Left ventricle myocardium inferior (tissue), 1 donor: ENCODE measurements at regions not wholly inside any gene's neighbourhood (a gene's known extent, or its start where the extent isn't known, plus 50 kb on each side); places are given as distances from the start of the nearest gene placed in this dataset.

Source experiments
- DNase-seq: peaks from one replicate; pipeline ENCODE4 v3.0.0-alpha.2; 2020
- H3K27ac ChIP-seq: fragments of 200-600 bp; replicated peaks from 2 replicates; pipeline ENCODE4 v1.8.0; 2021
- H3K27me3 ChIP-seq: fragments of 200-600 bp; 2 replicates; pipeline ENCODE4 v1.8.0; 2021; ENCODE audit warnings: low read depth
- H3K36me3 ChIP-seq: fragments of 200-600 bp; 2 replicates; pipeline ENCODE4 v1.8.0; 2021
- H3K4me1 ChIP-seq: fragments of 200-600 bp; 2 replicates; pipeline ENCODE4 v1.8.0; 2021
- H3K4me3 ChIP-seq: fragments of 200-600 bp; 2 replicates; pipeline ENCODE4 v1.8.0; 2021; ENCODE audit warnings: mild to moderate bottlenecking, moderate library complexity
- H3K9me3 ChIP-seq: fragments of 200-600 bp; replicated peaks from 2 replicates; pipeline ENCODE4 v1.8.0; 2021
- intact Hi-C: fragments of 100-400 bp; cut with micrococcal nuclease; formaldehyde crosslinking; loops from one replicate; pipeline ENCODE4 v1.11.0; 2022
- TF ChIP-seq, protein P1 (sequence below): fragments of 200-600 bp; IDR thresholded peaks from 2 replicates; pipeline ENCODE4 v1.8.0; 2021; ENCODE audit warnings: antibody characterized with exemption, mild to moderate bottlenecking, borderline replicate concordance
- donor health status: DM: no; HTN: yes; CAD: no; lungs with severe emphysema.

DNA sequence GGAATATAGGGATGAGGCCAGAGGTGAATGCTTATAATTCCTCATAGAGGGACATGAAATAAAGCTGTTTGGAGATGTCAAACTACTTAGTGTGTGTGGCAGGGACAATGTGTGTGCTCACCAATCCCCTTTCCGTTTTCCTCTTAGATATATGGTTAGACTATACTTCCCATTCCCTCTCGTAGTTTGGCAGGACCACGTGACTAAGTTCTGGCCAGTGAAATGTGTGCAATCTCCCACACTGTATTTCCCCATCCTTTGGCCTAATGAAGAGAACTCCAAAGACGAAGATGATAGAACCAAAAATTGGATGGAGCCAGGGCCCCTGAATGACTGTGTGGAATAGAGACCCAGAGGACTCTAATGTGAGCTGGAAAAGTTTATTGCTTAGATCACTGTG, 233.4 kb upstream of the KLF4 start:
- Histone ChIP-seq H3K27ac (no peak overlapping the region), H3K4me3 (no peak overlapping the region), H3K36me3 (no peaks in the 10 kb centered on the region), H3K4me1 (no peaks in the 10 kb centered on the region), H3K27me3 (no peaks in the 10 kb centered on the region), H3K9me3 (peaks cover 4% of the 10 kb centered on the region)
- DNase-seq, result no peak
- intact Hi-C loops, result no loop called here
- TF ChIP-seq, protein P1, sequence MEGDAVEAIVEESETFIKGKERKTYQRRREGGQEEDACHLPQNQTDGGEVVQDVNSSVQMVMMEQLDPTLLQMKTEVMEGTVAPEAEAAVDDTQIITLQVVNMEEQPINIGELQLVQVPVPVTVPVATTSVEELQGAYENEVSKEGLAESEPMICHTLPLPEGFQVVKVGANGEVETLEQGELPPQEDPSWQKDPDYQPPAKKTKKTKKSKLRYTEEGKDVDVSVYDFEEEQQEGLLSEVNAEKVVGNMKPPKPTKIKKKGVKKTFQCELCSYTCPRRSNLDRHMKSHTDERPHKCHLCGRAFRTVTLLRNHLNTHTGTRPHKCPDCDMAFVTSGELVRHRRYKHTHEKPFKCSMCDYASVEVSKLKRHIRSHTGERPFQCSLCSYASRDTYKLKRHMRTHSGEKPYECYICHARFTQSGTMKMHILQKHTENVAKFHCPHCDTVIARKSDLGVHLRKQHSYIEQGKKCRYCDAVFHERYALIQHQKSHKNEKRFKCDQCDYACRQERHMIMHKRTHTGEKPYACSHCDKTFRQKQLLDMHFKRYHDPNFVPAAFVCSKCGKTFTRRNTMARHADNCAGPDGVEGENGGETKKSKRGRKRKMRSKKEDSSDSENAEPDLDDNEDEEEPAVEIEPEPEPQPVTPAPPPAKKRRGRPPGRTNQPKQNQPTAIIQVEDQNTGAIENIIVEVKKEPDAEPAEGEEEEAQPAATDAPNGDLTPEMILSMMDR, result no peak

DNA sequence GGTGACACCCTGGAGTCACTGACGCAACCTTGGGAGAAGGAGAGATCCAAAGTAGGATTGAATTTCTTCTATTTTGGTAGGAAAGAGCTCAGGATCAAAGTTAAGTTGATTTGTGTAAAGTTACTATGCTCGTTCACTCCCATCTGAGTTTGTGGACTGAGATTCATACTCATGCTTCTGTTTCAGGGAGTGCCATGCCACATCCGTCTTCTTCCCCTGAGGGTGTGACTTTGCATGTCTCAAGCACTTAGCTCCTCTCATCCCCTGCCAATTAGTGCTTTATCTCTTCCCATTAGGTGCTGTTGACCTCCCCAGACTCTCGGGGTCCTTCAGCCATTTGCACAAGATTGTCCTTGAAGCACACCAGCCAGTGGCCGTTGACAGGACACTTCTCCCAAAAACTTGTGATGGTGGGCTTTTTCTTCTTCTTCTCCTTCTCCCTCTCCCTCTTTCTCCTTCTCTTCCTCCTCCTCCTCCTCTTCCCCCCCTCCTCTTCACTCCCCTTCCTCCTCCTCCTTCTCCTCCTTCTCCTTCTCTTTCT, 232.2 kb upstream of the KLF4 start:
- DNase-seq, result no peak
- H3K4me1 ChIP-seq, result no peaks in the 10 kb centered on the region
- H3K9me3 ChIP-seq, result peaks cover 4% of the 10 kb centered on the region
- H3K27me3 ChIP-seq, result no peaks in the 10 kb centered on the region
- H3K27ac ChIP-seq, result no peak overlapping the region
- no peak overlapping the region for H3K4me3 ChIP-seq
- TF ChIP-seq, protein P1, result no peak
- intact Hi-C loops, result no loop called here
- no peaks in the 10 kb centered on the region for H3K36me3 ChIP-seq

GRCh38 chr9:107720501-107720900, 230.9 kb upstream of the KLF4 start:
- Histone ChIP-seq H3K36me3 (no peaks in the 10 kb centered on the region), H3K4me3 (no peak overlapping the region), H3K27ac (no peak overlapping the region), H3K27me3 (no peaks in the 10 kb centered on the region), H3K9me3 (peaks cover 4% of the 10 kb centered on the region), H3K4me1 (no peaks in the 10 kb centered on the region)
- DNase-seq, result no peak
- TF ChIP-seq, protein P1, result no peak
- intact Hi-C loops, result no loop called here

DNA sequence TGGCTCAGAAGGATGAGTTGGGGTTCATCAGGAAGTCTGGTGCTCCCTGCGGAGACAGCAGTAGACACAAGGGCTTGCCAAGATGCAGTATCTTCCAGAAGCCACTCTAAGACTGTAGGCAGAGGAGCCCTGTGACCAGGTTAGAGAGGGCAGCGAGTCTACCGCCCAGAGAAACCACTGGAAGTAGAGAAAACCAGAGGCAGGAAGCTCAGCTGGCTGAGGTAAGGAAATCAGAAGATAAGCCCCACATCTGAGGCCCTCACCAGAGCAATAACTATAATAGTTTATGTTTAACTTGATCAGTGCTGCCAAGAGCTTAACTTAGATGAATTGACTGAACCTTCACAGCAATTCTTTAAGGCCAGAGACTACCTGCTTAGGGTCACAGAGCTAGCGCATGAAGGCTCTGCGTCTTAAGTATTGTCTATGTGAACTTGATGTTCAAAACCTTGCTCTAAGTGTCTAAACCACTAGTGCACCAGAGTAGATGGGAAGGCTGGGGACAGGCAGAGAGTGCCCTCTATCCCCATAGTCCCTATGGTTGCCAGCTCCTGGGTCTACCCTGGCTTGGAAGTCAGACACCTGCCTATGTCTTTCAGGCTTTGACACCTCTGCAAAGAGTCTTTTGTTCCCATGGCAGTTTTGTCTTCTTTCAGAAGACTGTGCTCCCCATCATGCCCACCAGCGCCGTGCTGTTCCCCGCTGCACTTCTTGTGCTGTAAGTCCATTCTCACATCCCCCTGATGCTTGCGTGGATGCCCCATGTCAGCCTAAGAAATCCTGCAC, 228.2 kb upstream of the KLF4 start:
- no peak for DNase-seq
- H3K27me3 ChIP-seq, result no peaks in the 10 kb centered on the region
- H3K4me1 ChIP-seq, result no peaks in the 10 kb centered on the region
- H3K9me3 ChIP-seq, result no peaks in the 10 kb centered on the region
- no peaks in the 10 kb centered on the region for H3K36me3 ChIP-seq
- TF ChIP-seq, protein P1, result no peak
- no peak overlapping the region for H3K27ac ChIP-seq
- H3K4me3 ChIP-seq, result no peak overlapping the region
- intact Hi-C loops, result no loop called here

- no peaks in the 10 kb centered on the region for H3K27me3 ChIP-seq
- no peaks in the 10 kb centered on the region for H3K36me3 ChIP-seq
- H3K9me3 ChIP-seq, result no peaks in the 10 kb centered on the region
- TF ChIP-seq, protein P1, result no peak
- peaks cover 16% of the 10 kb centered on the region for H3K4me1 ChIP-seq
- intact Hi-C loops, result no loop called here
- no peak overlapping the region for H3K4me3 ChIP-seq
- no peak for DNase-seq
- H3K27ac ChIP-seq, result no peak overlapping the region
These were observed 226.2 kb upstream of the KLF4 start for GRCh38 chr9:107715740-107716139.
